ENCODE measurements at regions not wholly inside any gene's neighbourhood (a gene's known extent, or its start where the extent isn't known, plus 50 kb on each side); places are given as distances from the start of the nearest gene placed in this dataset.

- DNase-seq (ENCODE audit: extremely low spot score): no peak
- CTCF ChIA-PET: no interaction called here
- no peak for TF ChIP-seq NFRKB (IDR thresholded peaks at IDR 0.05)
- no peak for TF ChIP-seq CTBP1 (IDR thresholded peaks at IDR 0.05; ENCODE audit: borderline replicate concordance)
- no peak for TF ChIP-seq FOXM1 (IDR thresholded peaks at IDR 0.05; ENCODE audit: borderline replicate concordance)
- no peak for TF ChIP-seq L3MBTL2 (conservative IDR thresholded peaks at IDR 0.05)
- TF ChIP-seq HDGF (IDR thresholded peaks at IDR 0.05; ENCODE audit: borderline replicate concordance): no peak
- no peak for TF ChIP-seq TARDBP (IDR thresholded peaks at IDR 0.05)
- TF ChIP-seq SP1 (IDR thresholded peaks at IDR 0.05): no peak
- TF ChIP-seq ELF4 (IDR thresholded peaks at IDR 0.05): no peak
- TF ChIP-seq BHLHE40 (IDR thresholded peaks at IDR 0.05; ENCODE audit: borderline replicate concordance): no peak
- no peak for TF ChIP-seq ARNT (IDR thresholded peaks at IDR 0.05)
- TF ChIP-seq FOXK2 (IDR thresholded peaks at IDR 0.05): no peak
- no peak for TF ChIP-seq SUZ12 (IDR thresholded peaks at IDR 0.05)
- no peak for TF ChIP-seq ZNF384 (IDR thresholded peaks at IDR 0.05)
- TF ChIP-seq FOXA1 (IDR thresholded peaks at IDR 0.05): no peak
- POLR2A ChIA-PET: no interaction called here
Observed at GRCh38 chr12:107477018-107477417, 208.6 kb upstream of the PWP1 start.

GRCh38 chr12:107477947-107478610, 207.5 kb upstream of the PWP1 start:
- POLR2A ChIA-PET: no interaction called here
- DNase-seq (ENCODE audit: extremely low spot score): no peak
- TF ChIP-seq HDGF (IDR thresholded peaks at IDR 0.05; ENCODE audit: borderline replicate concordance) (no peak), FOXM1 (IDR thresholded peaks at IDR 0.05; ENCODE audit: borderline replicate concordance) (no peak), ARNT (IDR thresholded peaks at IDR 0.05) (no peak), FOXK2 (IDR thresholded peaks at IDR 0.05) (no peak), L3MBTL2 (conservative IDR thresholded peaks at IDR 0.05) (no peak), TARDBP (IDR thresholded peaks at IDR 0.05) (no peak), ELF4 (IDR thresholded peaks at IDR 0.05) (no peak), NFRKB (IDR thresholded peaks at IDR 0.05) (no peak), PKNOX1 (IDR thresholded peaks at IDR 0.05) (no peak), FOXA1 (IDR thresholded peaks at IDR 0.05) (no peak), SUZ12 (IDR thresholded peaks at IDR 0.05) (no peak), CTBP1 (IDR thresholded peaks at IDR 0.05; ENCODE audit: borderline replicate concordance) (no peak), BHLHE40 (IDR thresholded peaks at IDR 0.05; ENCODE audit: borderline replicate concordance) (no peak), SP1 (IDR thresholded peaks at IDR 0.05) (no peak), LEF1 (IDR thresholded peaks at IDR 0.05; ENCODE audit: borderline replicate concordance) (no peak)
- CTCF ChIA-PET: no interaction called here

GRCh38 chr12:107478881-107479280, 206.7 kb upstream of the PWP1 start:
- ChIA-PET CTCF (no interaction called here), POLR2A (no interaction called here)
- no peak for DNase-seq (ENCODE audit: extremely low spot score)
- TF ChIP-seq L3MBTL2 (conservative IDR thresholded peaks at IDR 0.05) (no peak), NFRKB (IDR thresholded peaks at IDR 0.05) (no peak), FOXK2 (IDR thresholded peaks at IDR 0.05) (no peak), ZNF384 (IDR thresholded peaks at IDR 0.05) (no peak), BHLHE40 (IDR thresholded peaks at IDR 0.05; ENCODE audit: borderline replicate concordance) (no peak), ELF4 (IDR thresholded peaks at IDR 0.05) (no peak), CTBP1 (IDR thresholded peaks at IDR 0.05; ENCODE audit: borderline replicate concordance) (no peak), FOXA1 (IDR thresholded peaks at IDR 0.05) (no peak), SUZ12 (IDR thresholded peaks at IDR 0.05) (no peak)

- CTCF ChIA-PET: interaction anchor here (1.5 kb wide), 1 partner anchor 13 kb away, joined by 3 read pairs; no protein-coding TSS in a partner anchor
- no peak for TF ChIP-seq ZNF384 (IDR thresholded peaks at IDR 0.05)
- TF ChIP-seq PKNOX1 (IDR thresholded peaks at IDR 0.05): peak; percentile 26; the same call in 1 of the 2 replicates
- no peak for TF ChIP-seq SUZ12 (IDR thresholded peaks at IDR 0.05)
- no peak for TF ChIP-seq LEF1 (IDR thresholded peaks at IDR 0.05; ENCODE audit: borderline replicate concordance)
- no peak for DNase-seq (ENCODE audit: extremely low spot score)
- POLR2A ChIA-PET: no interaction called here
Observed at GRCh38 chr12:107480836-107481608, 204.6 kb upstream of the PWP1 start.

GRCh38 chr12:107484230-107484629, 201.4 kb upstream of the PWP1 start:
- CTCF ChIA-PET: no interaction called here
- no peak for DNase-seq (ENCODE audit: extremely low spot score)
- TF ChIP-seq FOXM1 (IDR thresholded peaks at IDR 0.05; ENCODE audit: borderline replicate concordance) (no peak), LEF1 (IDR thresholded peaks at IDR 0.05; ENCODE audit: borderline replicate concordance) (no peak), FOXA1 (IDR thresholded peaks at IDR 0.05) (no peak), CTBP1 (IDR thresholded peaks at IDR 0.05; ENCODE audit: borderline replicate concordance) (no peak), SP1 (IDR thresholded peaks at IDR 0.05) (no peak)
- POLR2A ChIA-PET: no interaction called here

- CTCF ChIA-PET: no interaction called here
- DNase-seq (ENCODE audit: extremely low spot score): no peak
- TF ChIP-seq TARDBP (IDR thresholded peaks at IDR 0.05): no peak
- POLR2A ChIA-PET: no interaction called here
Observed at GRCh38 chr12:107484941-107485340, 200.7 kb upstream of the PWP1 start.

GRCh38 chr12:107485731-107486130, 199.9 kb upstream of the PWP1 start:
- CTCF ChIA-PET: no interaction called here
- no peak for TF ChIP-seq FOXK2 (IDR thresholded peaks at IDR 0.05)
- TF ChIP-seq CTBP1 (IDR thresholded peaks at IDR 0.05; ENCODE audit: borderline replicate concordance): no peak
- TF ChIP-seq ZNF384 (IDR thresholded peaks at IDR 0.05): no peak
- no peak for TF ChIP-seq FOXM1 (IDR thresholded peaks at IDR 0.05; ENCODE audit: borderline replicate concordance)
- TF ChIP-seq BHLHE40 (IDR thresholded peaks at IDR 0.05; ENCODE audit: borderline replicate concordance): no peak
- no peak for TF ChIP-seq SUZ12 (IDR thresholded peaks at IDR 0.05)
- TF ChIP-seq SP1 (IDR thresholded peaks at IDR 0.05): no peak
- TF ChIP-seq ELF4 (IDR thresholded peaks at IDR 0.05): no peak
- TF ChIP-seq TARDBP (IDR thresholded peaks at IDR 0.05): no peak
- no peak for TF ChIP-seq L3MBTL2 (conservative IDR thresholded peaks at IDR 0.05)
- TF ChIP-seq FOXA1 (IDR thresholded peaks at IDR 0.05): no peak
- no peak for TF ChIP-seq ARNT (IDR thresholded peaks at IDR 0.05)
- no peak for TF ChIP-seq HDGF (IDR thresholded peaks at IDR 0.05; ENCODE audit: borderline replicate concordance)
- no peak for TF ChIP-seq NFRKB (IDR thresholded peaks at IDR 0.05)
- no peak for DNase-seq (ENCODE audit: extremely low spot score)
- POLR2A ChIA-PET: no interaction called here
